ENCODE measurements at regions not wholly inside any gene's neighbourhood (a gene's known extent, or its start where the extent isn't known, plus 50 kb on each side); places are given as distances from the start of the nearest gene placed in this dataset.
"Not testable (repeated sequence)": the region's sequence is repeated elsewhere in the genome, so short reads cannot be mapped to it uniquely, and the experiment has no call there.

GRCh38 chr5:96533371-96533770, 100.3 kb upstream of the PCSK1 start:
- no peak for TF ChIP-seq CTCF (IDR thresholded peaks at IDR 0.05; ENCODE audit: insufficient read depth, low read length, severe bottlenecking)
- no peak for FAIRE-seq
- DNase-seq (ENCODE audit: low read depth) = no peak
- no peaks in the 10 kb centered on the region for H3K27me3 ChIP-seq (ENCODE audit: control insufficient read depth, insufficient read depth, low read length)
- H3K36me3 ChIP-seq (ENCODE audit: control insufficient read depth, insufficient read depth, low read length) = no peaks in the 10 kb centered on the region
- H3K4me3 ChIP-seq (ENCODE audit: low read depth, low read length) = no peak overlapping the region

- Histone ChIP-seq H3K36me3 (ENCODE audit: control insufficient read depth, insufficient read depth, low read length) (no peaks in the 10 kb centered on the region), H3K27me3 (ENCODE audit: control insufficient read depth, insufficient read depth, low read length) (no peaks in the 10 kb centered on the region), H3K4me3 (ENCODE audit: low read depth, low read length) (no peak overlapping the region)
- TF ChIP-seq CTCF (IDR thresholded peaks at IDR 0.05; ENCODE audit: insufficient read depth, low read length, severe bottlenecking) = no peak
- DNase-seq (ENCODE audit: low read depth) (peak; percentile 76), FAIRE-seq (no peak)
These were observed 104.3 kb upstream of the PCSK1 start for GRCh38 chr5:96537386-96537785.

GRCh38 chr5:96538808-96539250, 105.8 kb upstream of the PCSK1 start:
- DNase-seq (ENCODE audit: low read depth) = no peak
- Histone ChIP-seq H3K27me3 (ENCODE audit: control insufficient read depth, insufficient read depth, low read length) (no peaks in the 10 kb centered on the region), H3K36me3 (ENCODE audit: control insufficient read depth, insufficient read depth, low read length) (no peaks in the 10 kb centered on the region), H3K4me3 (ENCODE audit: low read depth, low read length) (no peak overlapping the region)
- no peak for TF ChIP-seq CTCF (IDR thresholded peaks at IDR 0.05; ENCODE audit: insufficient read depth, low read length, severe bottlenecking)
- no peak for FAIRE-seq

- FAIRE-seq (no peak), DNase-seq (ENCODE audit: low read depth) (no peak)
- Histone ChIP-seq H3K36me3 (ENCODE audit: control insufficient read depth, insufficient read depth, low read length) (no peaks in the 10 kb centered on the region), H3K4me3 (ENCODE audit: low read depth, low read length) (no peak overlapping the region), H3K27me3 (ENCODE audit: control insufficient read depth, insufficient read depth, low read length) (no peaks in the 10 kb centered on the region)
- no peak for TF ChIP-seq CTCF (IDR thresholded peaks at IDR 0.05; ENCODE audit: insufficient read depth, low read length, severe bottlenecking)
These were observed 113.1 kb upstream of the PCSK1 start for GRCh38 chr5:96546120-96546519.

- Histone ChIP-seq H3K27me3 (ENCODE audit: control insufficient read depth, insufficient read depth, low read length) (no peaks in the 10 kb centered on the region), H3K4me3 (ENCODE audit: low read depth, low read length) (no peak overlapping the region), H3K36me3 (ENCODE audit: control insufficient read depth, insufficient read depth, low read length) (no peaks in the 10 kb centered on the region)
- TF ChIP-seq CTCF (IDR thresholded peaks at IDR 0.05; ENCODE audit: insufficient read depth, low read length, severe bottlenecking) = no peak
- no peak for DNase-seq (ENCODE audit: low read depth)
- FAIRE-seq = no peak
These were observed 114.4 kb upstream of the PCSK1 start for GRCh38 chr5:96547486-96547885.

- no peaks in the 10 kb centered on the region for H3K27me3 ChIP-seq (ENCODE audit: control insufficient read depth, insufficient read depth, low read length)
- FAIRE-seq (no peak), DNase-seq (ENCODE audit: low read depth) (no peak)
- H3K36me3 ChIP-seq (ENCODE audit: control insufficient read depth, insufficient read depth, low read length) = no peaks in the 10 kb centered on the region
- no peak for TF ChIP-seq CTCF (IDR thresholded peaks at IDR 0.05; ENCODE audit: insufficient read depth, low read length, severe bottlenecking)
- H3K4me3 ChIP-seq (ENCODE audit: low read depth, low read length) = no peak overlapping the region
These were observed 113.3 kb upstream of the CAST start for GRCh38 chr5:96548905-96549304.

GRCh38 chr5:96560857-96561256, 101.3 kb upstream of the CAST start:
- not testable (repeated sequence) for H3K36me3 ChIP-seq (ENCODE audit: control insufficient read depth, insufficient read depth, low read length); FAIRE-seq; DNase-seq (ENCODE audit: low read depth); H3K4me3 ChIP-seq (ENCODE audit: low read depth, low read length); H3K27me3 ChIP-seq (ENCODE audit: control insufficient read depth, insufficient read depth, low read length)

All from bronchial epithelial cell (primary cell).